SU-DHL-6 (cell line): ENCODE measurements at regions not wholly inside any gene's neighbourhood (a gene's known extent, or its start where the extent isn't known, plus 50 kb on each side); places are given as distances from the start of the nearest gene placed in this dataset.

ENCODE experiments used
- H2AFZ ChIP-seq: fragments of 200-600 bp; sonication (generic); 2 replicates; pipeline ENCODE4 v1.6.1; 2014; ENCODE audit warnings: low read depth, mild to moderate bottlenecking, moderate library complexity, mixed read lengths, antibody characterized with exemption, low read length; ENCODE audit not compliant: severe bottlenecking
- H3F3A ChIP-seq: fragments of 200-600 bp; shearing (Covaris generic); 2 replicates; pipeline ENCODE4 v1.6.0; 2016; ENCODE audit warnings: antibody characterized with exemption, mild to moderate bottlenecking; ENCODE audit not compliant: insufficient read depth
- H3K27ac ChIP-seq: fragments of 200-600 bp; sonication (generic); 2 replicates; pipeline ENCODE4 v1.5.1; 2016; ENCODE audit warnings: low read depth, mild to moderate bottlenecking, low read length, moderate library complexity, mixed read lengths
- H3K27me3 ChIP-seq: fragments of 200-600 bp; sonication (generic), shearing (Covaris generic); 2 replicates; pipeline ENCODE4 v1.6.0; 2014; ENCODE audit warnings: mild to moderate bottlenecking, low read length
- H3K36me3 ChIP-seq: fragments of 200-600 bp; sonication (generic); 2 replicates; pipeline ENCODE4 v1.6.1; 2014; ENCODE audit warnings: mild to moderate bottlenecking, low read length, mixed read lengths
- H3K4me2 ChIP-seq: fragments of 300-600, 200-600 bp; shearing (Covaris generic), sonication (generic); 2 replicates; pipeline ENCODE4 v1.6.0; 2014; ENCODE audit warnings: low read length, low read depth, mild to moderate bottlenecking; ENCODE audit not compliant: poor library complexity, severe bottlenecking
- H3K4me3 ChIP-seq: fragments of 200-600 bp; sonication (generic); 2 replicates; pipeline ENCODE4 v1.5.1; 2014; ENCODE audit warnings: antibody characterized with exemption, low read length, mild to moderate bottlenecking, mixed read lengths; ENCODE audit not compliant: insufficient read depth, poor library complexity, severe bottlenecking
- H3K79me2 ChIP-seq: fragments of 200-600 bp; sonication (generic); 2 replicates; pipeline ENCODE4 v1.6.1; 2014; ENCODE audit warnings: mild to moderate bottlenecking, low read length, moderate library complexity; ENCODE audit not compliant: insufficient read depth
- H3K9ac ChIP-seq: fragments of 200-600 bp; sonication (generic); 2 replicates; pipeline ENCODE4 v1.7.0; 2014; ENCODE audit warnings: mild to moderate bottlenecking, low read length
- H3K9me2 ChIP-seq: fragments of 200-600 bp; sonication (generic); replicated peaks from 2 replicates; pipeline ENCODE4 v1.6.1; 2014; ENCODE audit warnings: low read length; ENCODE audit not compliant: insufficient read depth
- H3K9me3 ChIP-seq: fragments of 200-600 bp; sonication (generic); 2 replicates; pipeline ENCODE4 v1.6.1; 2014; ENCODE audit warnings: low read length, mixed read lengths; ENCODE audit not compliant: insufficient read depth
- H4K20me1 ChIP-seq: fragments of 200-600 bp; sonication (generic); 2 replicates; pipeline ENCODE4 v1.6.1; 2014; ENCODE audit warnings: low read depth, mild to moderate bottlenecking, antibody characterized with exemption, low read length, moderate library complexity, mixed read lengths
- CTCF ChIP-seq: fragments of 200-600 bp; sonication (generic); IDR thresholded peaks from one replicate; pipeline ENCODE4 v1.5.1; 2017; ENCODE audit warnings: antibody characterized with exemption, mild to moderate bottlenecking, low read length, moderate library complexity; ENCODE audit not compliant: insufficient read depth, poor library complexity, severe bottlenecking
- EZH2phosphoT487 ChIP-seq: fragments of 200-600 bp; sonication (generic), shearing (Covaris generic); conservative IDR thresholded peaks from 2 replicates; pipeline ENCODE4 v1.6.1; 2018; ENCODE audit warnings: mild to moderate bottlenecking, antibody characterized with exemption, low read length, moderate library complexity, mixed read lengths

DNA sequence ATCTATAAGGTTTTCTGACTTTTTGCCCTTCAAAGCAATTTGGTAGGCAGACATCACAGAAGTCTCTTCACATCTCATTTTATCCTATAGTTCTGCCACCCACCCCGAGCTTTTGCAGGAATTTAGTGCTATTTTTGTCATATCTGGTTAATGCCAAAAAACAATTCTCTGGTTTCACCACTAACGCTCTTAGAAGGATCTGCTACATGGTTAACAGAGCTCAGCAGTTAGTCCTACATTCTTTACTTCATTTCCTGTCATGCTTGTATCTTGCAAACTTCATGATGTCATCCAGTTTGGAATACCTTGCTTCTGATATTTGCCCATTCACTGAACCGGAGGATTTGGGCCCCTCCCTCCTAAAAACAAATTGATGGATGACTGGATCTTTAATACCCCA, 116.8 kb upstream of the SERPINE2 start:
- no peaks in the 10 kb centered on the region for H3K9me3 ChIP-seq
- H3K27me3 ChIP-seq = no peaks in the 10 kb centered on the region
- no peaks in the 10 kb centered on the region for H3K36me3 ChIP-seq
- H3K4me2 ChIP-seq = no peak overlapping the region
- no peaks in the 10 kb centered on the region for H3F3A ChIP-seq
- no peaks in the 10 kb centered on the region for H3K79me2 ChIP-seq
- no peaks in the 10 kb centered on the region for H3K9me2 ChIP-seq
- no peak overlapping the region for H3K4me3 ChIP-seq
- H3K27ac ChIP-seq = no peak overlapping the region
- no peaks in the 10 kb centered on the region for H4K20me1 ChIP-seq
- no peak overlapping the region for H2AFZ ChIP-seq
- no peak overlapping the region for H3K9ac ChIP-seq
- TF ChIP-seq EZH2phosphoT487 (no peak), CTCF (no peak)

DNA sequence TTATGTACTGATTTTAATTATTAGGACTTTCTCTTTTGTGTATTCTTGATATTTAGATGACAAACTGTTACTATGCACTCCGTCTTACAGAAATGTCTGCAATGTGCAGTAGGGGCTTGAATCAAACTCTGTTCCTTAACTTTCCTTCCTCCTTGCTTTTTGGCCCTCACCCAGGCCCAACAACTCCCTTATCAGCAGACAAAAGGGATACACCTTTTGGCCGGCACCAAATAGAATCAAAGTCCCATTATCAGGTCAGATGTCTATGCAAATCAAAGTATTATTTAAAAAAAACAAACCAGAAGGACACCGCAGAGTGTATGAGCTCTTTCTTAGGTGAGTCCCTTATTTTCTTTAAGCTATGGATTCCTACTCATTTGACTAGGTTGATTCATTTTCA, 116.3 kb upstream of the SERPINE2 start:
- no peaks in the 10 kb centered on the region for H3K36me3 ChIP-seq
- no peaks in the 10 kb centered on the region for H3F3A ChIP-seq
- TF ChIP-seq CTCF = no peak
- TF ChIP-seq EZH2phosphoT487 = no peak
- no peaks in the 10 kb centered on the region for H3K27me3 ChIP-seq
- no peaks in the 10 kb centered on the region for H3K9me3 ChIP-seq
- no peak overlapping the region for H3K4me2 ChIP-seq
- no peaks in the 10 kb centered on the region for H3K9me2 ChIP-seq
- H3K79me2 ChIP-seq = no peaks in the 10 kb centered on the region
- H3K4me3 ChIP-seq = no peak overlapping the region
- H2AFZ ChIP-seq = no peak overlapping the region
- H3K27ac ChIP-seq = no peak overlapping the region
- H4K20me1 ChIP-seq = no peaks in the 10 kb centered on the region
- no peak overlapping the region for H3K9ac ChIP-seq

DNA sequence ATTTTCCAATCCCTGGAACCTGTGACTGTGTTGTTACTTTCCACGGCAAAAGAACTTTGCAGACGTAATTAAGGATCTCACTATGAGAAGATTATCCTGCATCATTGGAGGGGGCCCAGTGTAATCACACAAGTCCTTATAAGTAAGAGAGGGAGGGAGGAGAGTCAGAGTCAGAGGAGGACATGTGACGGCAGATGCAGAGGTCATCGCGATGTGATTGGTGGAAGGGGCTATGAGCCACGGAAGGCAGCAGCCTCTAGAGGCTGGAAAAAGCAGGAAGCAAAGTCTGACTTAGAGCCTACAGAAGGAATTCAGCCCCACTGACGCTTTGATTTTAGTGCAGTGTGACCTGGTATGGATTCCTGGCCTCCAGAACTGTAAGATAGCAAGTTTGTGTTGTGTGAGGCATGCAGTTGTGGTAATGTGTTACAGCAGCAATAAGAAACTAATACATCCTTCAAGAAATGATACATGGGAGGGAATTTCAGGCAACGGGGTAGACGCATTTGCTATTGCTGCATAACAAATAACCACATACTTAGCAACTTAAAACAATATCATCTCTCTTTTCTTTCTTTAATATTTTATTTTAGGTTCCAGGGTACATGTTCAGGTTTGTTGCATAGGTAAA, 112.7 kb upstream of the SERPINE2 start:
- Histone ChIP-seq H2AFZ (no peak overlapping the region), H3F3A (no peaks in the 10 kb centered on the region), H3K9ac (no peak overlapping the region), H3K79me2 (no peaks in the 10 kb centered on the region), H3K9me2 (no peaks in the 10 kb centered on the region), H3K4me2 (no peak overlapping the region), H3K4me3 (no peak overlapping the region), H4K20me1 (no peaks in the 10 kb centered on the region), H3K36me3 (no peaks in the 10 kb centered on the region), H3K27ac (no peak overlapping the region), H3K9me3 (no peaks in the 10 kb centered on the region), H3K27me3 (no peaks in the 10 kb centered on the region)
- TF ChIP-seq CTCF (no peak), EZH2phosphoT487 (no peak)
